ENCODE measurements at regions not wholly inside any gene's neighbourhood (a gene's known extent, or its start where the extent isn't known, plus 50 kb on each side); places are given as distances from the start of the nearest gene placed in this dataset.

GRCh38 chr13:103557878-103558277 lies 491.7 kb upstream of the SLC10A2 start:
- no peak overlapping the region for H3K4me3 ChIP-seq
- 0 out of 2 replicates have a peak, but pooled peaks cover 6% of the 10 kb centered on the region for H3K4me1 ChIP-seq
- no peak overlapping the region for H3K27ac ChIP-seq
- H3K27me3 ChIP-seq, result no peaks in the 10 kb centered on the region
- no peaks in the 10 kb centered on the region for H3K36me3 ChIP-seq
- H3K9me3 ChIP-seq, result 0 out of 2 replicates have a peak, but pooled peaks cover 11% of the 10 kb centered on the region
- no peak overlapping the region for H3K9ac ChIP-seq
- H4K20me1 ChIP-seq, result no peaks in the 10 kb centered on the region
- no peak for TF ChIP-seq Cebpa-rat (IDR thresholded peaks at IDR 0.05)
- no peak overlapping the region for H3K4me2 ChIP-seq

GRCh38 chr13:103556681-103557080 lies 490.5 kb upstream of the SLC10A2 start:
- Histone ChIP-seq H3K27ac (no peak overlapping the region), H3K27me3 (no peaks in the 10 kb centered on the region), H3K4me2 (no peak overlapping the region), H3K36me3 (no peaks in the 10 kb centered on the region), H4K20me1 (no peaks in the 10 kb centered on the region), H3K9ac (no peak overlapping the region), H3K9me3 (0 out of 2 replicates have a peak, but pooled peaks cover 7% of the 10 kb centered on the region), H3K4me3 (no peak overlapping the region), H3K4me1 (0 out of 2 replicates have a peak, but pooled peaks cover 6% of the 10 kb centered on the region)
- no peak for TF ChIP-seq Cebpa-rat (IDR thresholded peaks at IDR 0.05)

DNA sequence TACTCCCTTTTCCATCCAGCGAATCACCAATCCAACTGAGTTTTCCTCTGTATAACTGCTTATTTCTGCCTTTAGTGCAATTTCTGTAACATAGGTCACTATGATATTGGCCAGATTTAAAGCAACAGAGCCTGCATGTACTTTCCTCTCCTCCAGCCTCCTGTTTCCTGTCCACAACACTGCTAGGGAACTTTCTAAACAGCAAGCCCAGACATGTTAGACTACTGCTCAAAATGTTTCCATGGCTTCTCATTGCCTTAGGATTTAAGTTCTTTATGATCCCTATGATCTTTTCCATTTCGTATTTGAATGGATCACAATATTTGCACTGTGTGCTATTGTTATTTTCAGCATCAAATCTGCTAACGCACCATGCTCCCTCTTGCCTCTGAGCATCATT lies 481.7 kb upstream of the SLC10A2 start:
- Histone ChIP-seq H4K20me1 (no peaks in the 10 kb centered on the region), H3K9me3 (peaks cover 24% of the 10 kb centered on the region), H3K27me3 (no peaks in the 10 kb centered on the region), H3K4me2 (no peak overlapping the region), H3K4me1 (peaks cover 16% of the 10 kb centered on the region), H3K27ac (no peak overlapping the region), H3K9ac (no peak overlapping the region), H3K4me3 (no peak overlapping the region), H3K36me3 (no peaks in the 10 kb centered on the region)
- TF ChIP-seq Cebpa-rat (IDR thresholded peaks at IDR 0.05), result no peak

DNA sequence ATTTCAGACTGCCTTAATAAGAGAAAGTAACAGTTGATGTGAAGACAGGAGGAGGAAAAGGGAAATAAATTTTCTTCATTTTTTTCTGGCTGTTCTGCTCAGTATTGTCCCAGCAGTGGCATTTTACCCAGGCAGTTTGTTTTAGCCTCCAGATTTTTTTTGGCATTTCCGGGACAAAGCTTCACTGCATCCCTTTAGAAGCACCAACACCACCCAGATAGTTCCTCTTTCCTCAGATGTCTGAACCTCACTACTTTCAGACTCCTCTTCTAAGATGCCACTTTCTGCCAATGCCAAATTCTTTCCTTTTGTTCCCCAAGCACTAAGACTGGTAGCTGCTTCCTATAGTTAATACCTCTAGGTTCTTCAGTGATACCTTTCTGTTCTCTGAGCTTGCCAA lies 480.1 kb upstream of the SLC10A2 start:
- Histone ChIP-seq H3K36me3 (no peaks in the 10 kb centered on the region), H3K4me3 (no peak overlapping the region), H3K27me3 (no peaks in the 10 kb centered on the region), H3K9me3 (peaks cover 27% of the 10 kb centered on the region), H4K20me1 (no peaks in the 10 kb centered on the region), H3K9ac (no peak overlapping the region), H3K4me2 (peak overlapping the region; percentile 47), H3K27ac (peak overlapping the region; percentile 42; the same call in 1 of the 2 replicates), H3K4me1 (peaks cover 16% of the 10 kb centered on the region)
- TF ChIP-seq Cebpa-rat (IDR thresholded peaks at IDR 0.05), result no peak

DNA sequence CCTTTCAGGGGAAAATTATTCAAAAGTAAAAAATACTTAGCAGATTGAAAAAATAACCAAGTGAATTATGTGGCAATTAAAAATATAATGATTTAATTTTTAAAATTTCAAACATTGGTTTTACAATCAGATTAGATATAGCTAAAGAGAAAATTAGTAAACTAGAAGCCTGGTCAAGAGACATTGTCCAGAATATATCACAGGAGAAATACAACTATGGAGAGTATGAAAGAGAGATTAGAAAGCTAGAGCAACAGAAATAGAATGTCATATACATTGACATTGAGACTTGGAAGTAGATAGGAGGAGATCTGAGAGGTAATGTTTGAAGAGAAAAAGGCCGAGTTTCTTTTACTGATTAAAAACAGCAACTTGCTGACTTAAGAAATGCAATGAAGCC lies 476.4 kb upstream of the SLC10A2 start:
- Histone ChIP-seq H3K4me3 (no peak overlapping the region), H3K9me3 (peaks cover 27% of the 10 kb centered on the region), H4K20me1 (no peaks in the 10 kb centered on the region), H3K4me1 (peaks cover 16% of the 10 kb centered on the region), H3K36me3 (no peaks in the 10 kb centered on the region), H3K9ac (no peak overlapping the region), H3K4me2 (no peak overlapping the region), H3K27me3 (no peaks in the 10 kb centered on the region), H3K27ac (no peak overlapping the region)
- no peak for TF ChIP-seq Cebpa-rat (IDR thresholded peaks at IDR 0.05)

- H3K9ac ChIP-seq, result no peak overlapping the region
- H3K9me3 ChIP-seq, result peaks cover 23% of the 10 kb centered on the region
- no peaks in the 10 kb centered on the region for H4K20me1 ChIP-seq
- H3K36me3 ChIP-seq, result no peaks in the 10 kb centered on the region
- no peak for TF ChIP-seq Cebpa-rat (IDR thresholded peaks at IDR 0.05)
- H3K4me2 ChIP-seq, result no peak overlapping the region
- H3K4me1 ChIP-seq, result no peaks in the 10 kb centered on the region
- H3K27me3 ChIP-seq, result no peaks in the 10 kb centered on the region
- no peak overlapping the region for H3K27ac ChIP-seq
- no peak overlapping the region for H3K4me3 ChIP-seq
Measured at GRCh38 chr13:103540382-103540765, 474.2 kb upstream of the SLC10A2 start.

- Histone ChIP-seq H3K4me1 (no peaks in the 10 kb centered on the region), H3K4me3 (no peak overlapping the region), H3K4me2 (no peak overlapping the region), H3K9me3 (peaks cover 18% of the 10 kb centered on the region), H3K9ac (no peak overlapping the region), H4K20me1 (no peaks in the 10 kb centered on the region), H3K27me3 (no peaks in the 10 kb centered on the region), H3K36me3 (no peaks in the 10 kb centered on the region), H3K27ac (no peak overlapping the region)
- no peak for TF ChIP-seq Cebpa-rat (IDR thresholded peaks at IDR 0.05)
Measured at GRCh38 chr13:103539721-103540381, 473.6 kb upstream of the SLC10A2 start.

GRCh38 chr13:103539265-103539664 lies 473.0 kb upstream of the SLC10A2 start:
- H3K9me3 ChIP-seq, result peaks cover 12% of the 10 kb centered on the region
- TF ChIP-seq Cebpa-rat (IDR thresholded peaks at IDR 0.05), result no peak
- no peak overlapping the region for H3K4me3 ChIP-seq
- H3K36me3 ChIP-seq, result no peaks in the 10 kb centered on the region
- H3K9ac ChIP-seq, result no peak overlapping the region
- no peaks in the 10 kb centered on the region for H4K20me1 ChIP-seq
- H3K27me3 ChIP-seq, result no peaks in the 10 kb centered on the region
- no peak overlapping the region for H3K27ac ChIP-seq
- H3K4me2 ChIP-seq, result no peak overlapping the region
- H3K4me1 ChIP-seq, result no peaks in the 10 kb centered on the region

GRCh38 chr13:103537616-103538015 lies 471.4 kb upstream of the SLC10A2 start:
- Histone ChIP-seq H3K27me3 (no peaks in the 10 kb centered on the region), H3K4me2 (no peak overlapping the region), H3K9ac (no peak overlapping the region), H4K20me1 (no peaks in the 10 kb centered on the region), H3K27ac (no peak overlapping the region), H3K36me3 (no peaks in the 10 kb centered on the region), H3K4me3 (no peak overlapping the region), H3K4me1 (no peaks in the 10 kb centered on the region), H3K9me3 (peaks cover under 1% of the 10 kb centered on the region)
- TF ChIP-seq Cebpa-rat (IDR thresholded peaks at IDR 0.05), result no peak

GRCh38 chr13:103531278-103531677 lies 465.1 kb upstream of the SLC10A2 start:
- Histone ChIP-seq H3K36me3 (no peaks in the 10 kb centered on the region), H3K4me3 (no peak overlapping the region)

More at GRCh38 chr13:103531278-103531677, 465.1 kb upstream of the SLC10A2 start:
- Histone ChIP-seq H3K27me3 (no peaks in the 10 kb centered on the region), H3K4me1 (no peaks in the 10 kb centered on the region), H3K4me2 (no peak overlapping the region), H3K27ac (no peak overlapping the region), H3K9me3 (no peaks in the 10 kb centered on the region), H4K20me1 (no peaks in the 10 kb centered on the region), H3K9ac (no peak overlapping the region)
- no peak for TF ChIP-seq Cebpa-rat (IDR thresholded peaks at IDR 0.05)
